Ectodermal cell (in vitro differentiated cells): ENCODE measurements at regions not wholly inside any gene's neighbourhood (a gene's known extent, or its start where the extent isn't known, plus 50 kb on each side); places are given as distances from the start of the nearest gene placed in this dataset.

ENCODE experiments used
- H3K27ac ChIP-seq: 2 replicates; pipeline ENCODE4 v1.7.0; 2013; ENCODE audit warnings: mild to moderate bottlenecking, low read depth, low read length; ENCODE audit not compliant: insufficient read depth, poor library complexity, severe bottlenecking
- H3K27me3 ChIP-seq: 2 replicates; pipeline ENCODE4 v1.7.0; 2013; ENCODE audit warnings: mild to moderate bottlenecking, low read length; ENCODE audit not compliant: insufficient read depth, control insufficient read depth, poor library complexity, severe bottlenecking
- H3K36me3 ChIP-seq: one replicate; pipeline ENCODE4 v1.7.0; 2013; ENCODE audit warnings: low read length; ENCODE audit not compliant: control insufficient read depth, insufficient read depth
- H3K4me1 ChIP-seq: one replicate; pipeline ENCODE4 v1.7.0; 2013; ENCODE audit warnings: low read length; ENCODE audit not compliant: control insufficient read depth, insufficient read depth
- H3K4me3 ChIP-seq: 2 replicates; pipeline ENCODE4 v1.7.0; 2013; ENCODE audit warnings: low read depth, low read length, control low read depth; ENCODE audit not compliant: insufficient read depth
- H3K9me3 ChIP-seq: 2 replicates; pipeline ENCODE4 v1.7.0; 2013; ENCODE audit warnings: mild to moderate bottlenecking, low read length, moderate library complexity; ENCODE audit not compliant: control insufficient read depth
- WGBS, 2 experiments: methylation state at CpG; one replicate each; pipeline ENCODE4 v1.1.7; 2013; ENCODE audit warnings: missing lambda C conversion rate in 2 of 2; 5-methylcytosine and 5-hydroxymethylcytosine counted together

DNA sequence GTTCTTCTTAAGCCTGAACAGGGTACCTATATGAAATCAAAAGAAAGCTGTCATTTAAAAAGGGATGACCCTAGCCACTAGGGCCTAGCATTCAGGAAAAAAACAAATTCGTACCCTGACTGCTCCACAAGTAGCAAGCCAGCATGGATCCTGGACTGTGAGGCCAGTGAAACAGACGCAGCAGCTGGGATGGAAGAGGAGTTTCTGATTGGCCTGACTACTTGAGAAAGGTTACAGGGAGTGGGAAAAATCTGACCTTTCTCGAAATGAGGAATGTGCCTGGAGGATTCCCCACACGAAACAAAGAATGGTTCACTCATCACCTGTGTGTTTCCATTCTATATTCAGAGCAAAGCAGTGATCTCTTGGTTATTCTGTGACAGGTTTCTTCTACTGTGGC, 87.6 kb upstream of the JADE1 start:
- no peak overlapping the region for H3K27ac ChIP-seq

DNA sequence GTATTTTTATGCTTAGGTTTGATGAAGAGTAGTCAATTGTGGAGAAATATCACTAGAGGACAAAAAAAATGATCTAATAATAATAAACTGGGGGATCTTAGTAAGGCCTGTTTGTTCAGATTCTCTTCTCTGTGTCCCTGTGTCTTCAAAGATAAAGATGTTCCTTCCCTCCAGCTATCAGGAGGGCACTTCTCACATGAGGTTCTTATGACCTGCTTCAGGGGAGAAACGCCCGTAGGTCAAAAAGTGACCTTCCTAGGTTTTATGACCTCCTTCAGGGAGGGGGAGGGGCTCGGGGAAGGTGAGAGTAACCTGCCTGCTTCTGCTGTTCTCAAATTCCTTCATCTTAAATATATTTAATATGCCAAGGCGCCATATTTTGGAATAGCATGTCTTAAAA, 89.2 kb upstream of the JADE1 start:
- Histone ChIP-seq H3K27me3 (no peaks in the 10 kb centered on the region), H3K9me3 (no peaks in the 10 kb centered on the region), H3K27ac (no peak overlapping the region), H3K36me3 (no peaks in the 10 kb centered on the region), H3K4me1 (peaks cover 9% of the 10 kb centered on the region), H3K4me3 (no peak overlapping the region)
- 90 to 93% methylated on average over 3 to 4 of the region's 4 CpGs for WGBS, 2 experiments

More for the DNA sequence above, 87.6 kb upstream of the JADE1 start:
- Histone ChIP-seq H3K9me3 (no peaks in the 10 kb centered on the region), H3K27me3 (no peaks in the 10 kb centered on the region), H3K4me1 (peaks cover 16% of the 10 kb centered on the region), H3K4me3 (no peak overlapping the region), H3K36me3 (no peaks in the 10 kb centered on the region)
- 49 to 63% methylated on average over 4 of the region's 4 CpGs for WGBS, 2 experiments

DNA sequence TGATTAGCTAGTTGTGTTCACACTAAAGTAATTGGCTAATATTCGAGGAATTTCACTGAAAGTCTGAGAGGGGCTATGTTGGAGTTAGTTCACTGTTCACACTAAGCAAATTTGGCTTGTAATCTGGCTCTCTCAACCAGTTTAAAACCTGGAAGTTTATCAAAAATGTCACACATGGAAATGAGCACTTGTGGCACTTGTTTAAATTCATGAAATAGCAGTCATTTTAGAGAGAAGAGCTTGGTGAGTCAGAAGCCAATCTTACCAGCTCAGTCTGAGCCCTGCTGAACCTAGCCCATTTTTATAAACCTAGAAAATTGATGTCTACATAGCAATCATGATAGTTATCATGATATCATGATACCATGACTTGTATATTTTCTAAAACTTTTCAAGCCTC, 90.7 kb upstream of the JADE1 start:
- WGBS, 2 experiments, result 96 to 100% methylated on average over 1 of the region's 1 CpG
- Histone ChIP-seq H3K27ac (no peak overlapping the region), H3K4me3 (no peak overlapping the region), H3K27me3 (no peaks in the 10 kb centered on the region), H3K4me1 (peaks cover 3% of the 10 kb centered on the region), H3K9me3 (no peaks in the 10 kb centered on the region), H3K36me3 (no peaks in the 10 kb centered on the region)

DNA sequence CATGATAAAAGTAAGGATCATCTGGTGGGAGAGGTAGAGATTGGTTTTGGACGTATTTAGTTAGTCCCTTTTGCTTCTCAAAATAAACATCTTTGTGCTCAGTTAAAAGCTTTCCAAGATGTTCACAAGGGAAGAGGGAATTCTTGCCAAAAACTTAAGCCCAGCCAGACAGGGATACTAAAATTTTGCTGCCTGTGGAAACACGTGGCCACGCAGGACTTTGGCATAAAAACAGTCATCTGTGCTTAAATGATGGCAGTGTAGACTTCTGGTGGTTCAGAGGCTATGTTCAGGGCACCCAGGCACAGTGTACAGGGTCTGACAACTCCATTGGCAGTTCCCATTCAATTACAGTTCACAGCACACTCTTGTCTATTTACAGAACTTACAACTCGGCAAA, 93.2 kb upstream of the JADE1 start:
- H3K27me3 ChIP-seq, result no peaks in the 10 kb centered on the region
- H3K4me1 ChIP-seq, result peaks cover under 1% of the 10 kb centered on the region
- no peaks in the 10 kb centered on the region for H3K9me3 ChIP-seq
- no peaks in the 10 kb centered on the region for H3K36me3 ChIP-seq
- H3K27ac ChIP-seq, result no peak overlapping the region
- no peak overlapping the region for H3K4me3 ChIP-seq
- WGBS, 2 experiments, result 91 to 96% methylated on average over 4 of the region's 4 CpGs

DNA sequence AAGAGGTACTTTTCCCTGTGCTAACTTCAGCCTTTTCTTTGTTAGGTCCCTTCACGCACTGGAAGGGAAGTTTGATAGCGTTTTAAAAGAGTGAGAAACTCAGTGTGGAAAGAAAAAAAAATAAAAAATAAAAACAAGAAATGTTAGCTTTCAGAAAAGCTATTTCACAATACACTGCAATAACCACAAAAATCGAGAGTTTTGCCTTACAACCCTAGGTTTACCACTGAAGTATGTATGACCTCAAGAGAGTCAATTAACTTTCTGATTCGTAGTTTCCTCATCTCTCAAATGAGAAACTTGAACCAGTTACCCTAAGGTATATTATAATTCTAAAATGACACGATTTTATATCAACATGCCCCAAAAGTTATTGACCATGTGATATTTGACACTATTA, 93.9 kb upstream of the JADE1 start:
- no peak overlapping the region for H3K4me3 ChIP-seq
- H3K4me1 ChIP-seq, result no peaks in the 10 kb centered on the region
- H3K27ac ChIP-seq, result no peak overlapping the region
- no peaks in the 10 kb centered on the region for H3K27me3 ChIP-seq
- no peaks in the 10 kb centered on the region for H3K36me3 ChIP-seq
- no peaks in the 10 kb centered on the region for H3K9me3 ChIP-seq
- 90 to 98% methylated on average over 3 to 4 of the region's 5 CpGs for WGBS, 2 experiments

DNA sequence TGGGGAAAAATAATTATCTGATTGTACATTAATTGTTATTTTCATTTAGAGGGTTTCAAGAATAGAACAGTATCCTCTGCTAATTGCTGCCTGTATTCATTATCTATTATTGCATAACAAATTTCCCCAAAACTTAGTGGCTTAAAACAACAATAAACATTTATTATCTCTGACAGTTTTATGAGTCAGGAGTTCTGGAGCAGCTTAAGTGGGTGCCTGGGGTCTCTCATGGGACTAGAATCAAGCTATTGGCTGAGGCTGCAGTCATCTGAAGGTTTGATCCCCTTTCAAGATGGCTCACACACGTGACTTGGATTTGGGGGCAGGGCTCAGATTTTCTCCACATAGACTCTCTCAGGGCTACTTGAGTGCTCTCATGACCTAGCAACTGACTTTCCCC, 98.1 kb upstream of the JADE1 start:
- H3K4me1 ChIP-seq, result no peaks in the 10 kb centered on the region
- H3K27me3 ChIP-seq, result no peaks in the 10 kb centered on the region
- no peak overlapping the region for H3K27ac ChIP-seq
- no peaks in the 10 kb centered on the region for H3K36me3 ChIP-seq
- WGBS, 2 experiments, result 89 to 92% methylated on average over 1 of the region's 1 CpG
- no peak overlapping the region for H3K4me3 ChIP-seq
- H3K9me3 ChIP-seq, result no peaks in the 10 kb centered on the region

DNA sequence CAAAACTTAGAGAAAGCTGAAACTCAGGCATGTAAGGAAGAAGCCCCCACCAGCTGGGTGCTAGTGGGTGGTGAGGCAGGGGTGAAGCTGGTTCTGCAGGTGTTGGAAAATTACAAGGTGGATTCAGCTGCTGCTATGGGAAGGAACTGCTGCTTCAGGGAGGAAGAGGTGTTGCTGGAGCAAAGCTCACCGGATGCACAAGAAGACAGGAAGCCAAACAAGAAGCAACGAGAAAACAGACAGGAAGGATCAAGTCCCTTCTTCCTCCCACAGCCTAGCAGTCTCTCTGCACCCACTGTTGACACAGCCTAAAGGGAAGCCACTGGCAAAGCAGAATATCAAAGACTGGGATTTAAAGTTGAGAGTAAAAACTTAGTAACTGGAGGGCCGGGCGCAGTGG, 100.2 kb upstream of the JADE1 start:
- 57 to 66% methylated on average over 4 of the region's 4 CpGs for WGBS, 2 experiments
- Histone ChIP-seq H3K4me1 (no peaks in the 10 kb centered on the region), H3K4me3 (no peak overlapping the region)

DNA sequence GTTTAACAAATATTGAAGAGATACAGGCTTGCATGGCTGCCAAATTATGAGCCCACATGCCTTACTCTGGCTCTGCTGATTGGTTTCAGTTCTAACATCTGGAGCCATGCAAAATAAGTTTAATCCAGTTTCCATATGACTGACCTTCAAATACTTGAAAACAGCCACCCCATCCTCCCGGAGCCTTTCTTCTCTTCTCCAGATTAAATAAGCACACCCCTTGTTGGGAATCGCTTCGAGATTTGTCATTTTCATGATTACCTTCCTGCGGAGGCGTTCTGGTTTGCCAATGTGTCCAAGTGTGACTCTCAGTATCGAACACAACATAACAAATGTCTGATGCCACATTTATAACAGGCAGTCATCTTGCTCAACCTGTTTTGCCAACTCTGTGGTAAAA, 101.6 kb upstream of the JADE1 start:
- Histone ChIP-seq H3K27ac (no peak overlapping the region), H3K9me3 (no peaks in the 10 kb centered on the region), H3K4me3 (no peak overlapping the region), H3K4me1 (no peaks in the 10 kb centered on the region), H3K27me3 (no peaks in the 10 kb centered on the region), H3K36me3 (no peaks in the 10 kb centered on the region)
- 75 to 80% methylated on average over 6 of the region's 6 CpGs for WGBS, 2 experiments

More for the DNA sequence above, 100.2 kb upstream of the JADE1 start:
- H3K36me3 ChIP-seq, result no peaks in the 10 kb centered on the region
- no peaks in the 10 kb centered on the region for H3K9me3 ChIP-seq
- H3K27me3 ChIP-seq, result no peaks in the 10 kb centered on the region
- no peak overlapping the region for H3K27ac ChIP-seq

DNA sequence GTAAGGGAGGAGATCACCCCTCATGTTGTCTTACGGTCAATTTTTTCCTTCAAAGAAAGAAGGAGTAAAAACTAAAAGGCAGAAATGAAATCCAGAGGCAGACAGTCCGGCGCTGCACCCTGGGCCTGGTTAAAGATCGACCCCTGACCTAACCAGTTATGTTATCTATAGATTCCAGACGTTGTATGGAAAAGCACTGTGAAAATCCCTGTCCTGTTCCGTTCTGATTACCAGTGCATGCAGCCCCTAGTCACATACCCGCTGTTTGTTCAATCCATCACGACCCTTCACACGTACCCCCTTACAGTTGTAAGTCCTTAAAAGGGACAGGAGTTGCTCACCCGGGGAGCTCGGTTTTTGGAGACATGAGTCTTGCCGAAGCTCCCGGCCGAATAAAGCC, 105.6 kb upstream of the JADE1 start:
- 94 to 95% methylated on average over 14 of the region's 14 CpGs for WGBS, 2 experiments
- Histone ChIP-seq H3K27me3 (no peaks in the 10 kb centered on the region), H3K9me3 (no peaks in the 10 kb centered on the region), H3K27ac (no peak overlapping the region), H3K4me3 (no peak overlapping the region), H3K36me3 (no peaks in the 10 kb centered on the region), H3K4me1 (no peaks in the 10 kb centered on the region)

DNA sequence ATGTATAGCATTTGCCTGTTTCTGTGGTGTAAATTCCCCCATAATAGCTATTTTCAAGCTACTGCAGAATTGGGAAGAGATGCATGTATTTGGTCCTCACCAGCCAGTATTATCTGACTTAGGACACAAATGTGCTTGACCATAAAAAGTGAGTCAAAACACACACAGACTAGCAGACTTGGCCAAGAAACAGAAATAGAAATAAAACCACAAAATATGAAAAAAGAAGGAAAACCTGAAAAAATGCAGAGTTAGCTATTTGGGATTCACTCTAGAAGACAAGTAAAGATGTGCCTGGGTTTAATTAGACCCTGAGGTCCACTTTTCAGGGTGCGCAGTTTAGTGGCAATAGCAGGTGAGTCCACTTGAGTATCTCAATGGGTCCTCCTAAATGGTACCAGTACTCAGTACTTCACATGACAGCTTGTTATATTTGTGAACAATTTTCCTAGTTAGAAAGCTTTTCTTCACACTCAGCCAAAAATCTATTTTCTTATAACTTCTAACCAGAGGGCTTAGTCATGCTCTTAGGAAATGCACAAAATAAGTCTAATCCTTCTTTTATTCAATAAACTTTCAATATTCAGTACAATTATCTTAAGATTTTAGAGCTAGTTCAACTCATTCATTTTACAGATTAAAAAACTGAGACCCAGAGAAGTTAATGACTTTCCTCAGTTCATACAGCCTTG, 108.7 kb upstream of the JADE1 start:
- WGBS, 2 experiments, result 95 to 98% methylated on average over 1 of the region's 1 CpG
- Histone ChIP-seq H3K4me1 (no peaks in the 10 kb centered on the region), H3K4me3 (no peak overlapping the region), H3K36me3 (no peaks in the 10 kb centered on the region), H3K27me3 (no peaks in the 10 kb centered on the region), H3K9me3 (no peaks in the 10 kb centered on the region), H3K27ac (no peak overlapping the region)

DNA sequence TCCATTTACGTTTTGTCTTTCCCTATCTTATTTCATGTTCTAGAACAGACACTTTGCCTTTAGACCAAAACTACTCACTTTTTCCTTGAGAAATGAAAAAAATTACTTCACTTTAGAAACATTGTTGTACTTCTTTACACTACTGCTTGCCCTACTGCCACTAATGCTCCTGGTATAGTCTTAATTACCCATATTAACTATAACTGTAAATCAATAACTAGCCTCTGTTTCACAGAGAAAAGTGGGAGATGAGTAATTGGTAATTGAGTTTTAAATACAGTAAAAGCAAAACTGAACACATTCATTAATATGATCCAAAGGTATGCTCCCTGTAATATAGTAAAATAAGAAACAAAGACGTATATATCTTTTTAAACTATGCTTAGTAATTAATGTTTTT, 111.1 kb upstream of the JADE1 start:
- Histone ChIP-seq H3K4me1 (no peaks in the 10 kb centered on the region), H3K27ac (no peak overlapping the region), H3K4me3 (no peak overlapping the region), H3K9me3 (no peaks in the 10 kb centered on the region), H3K27me3 (no peaks in the 10 kb centered on the region), H3K36me3 (no peaks in the 10 kb centered on the region)
- 92 to 97% methylated on average over 1 of the region's 2 CpGs for WGBS, 2 experiments
